ENCODE measurements at regions not wholly inside any gene's neighbourhood (a gene's known extent, or its start where the extent isn't known, plus 50 kb on each side); places are given as distances from the start of the nearest gene placed in this dataset.

GRCh38 chr4:181858741-181859140 lies 384.5 kb upstream of the TENM3 start:
- TF ChIP-seq FOSL1 (CRISPR knock-in tag; IDR thresholded peaks at IDR 0.05; ENCODE audit: borderline replicate concordance) (no peak), POLR2AphosphoS5 (IDR thresholded peaks at IDR 0.05; ENCODE audit: low read depth, low read length) (no peak), CTCF (CRISPR knock-in tag; IDR thresholded peaks at IDR 0.05) (no peak), ZNF609 (CRISPR knock-in tag; IDR thresholded peaks at IDR 0.05; ENCODE audit: borderline replicate concordance) (no peak), JUND (CRISPR knock-in tag; IDR thresholded peaks at IDR 0.05) (no peak), ZBTB26 (CRISPR knock-in tag; IDR thresholded peaks at IDR 0.05; ENCODE audit: borderline replicate concordance) (no peak), ZMYM2 (CRISPR knock-in tag; IDR thresholded peaks at IDR 0.05) (no peak), PHF8 (CRISPR knock-in tag; IDR thresholded peaks at IDR 0.05) (no peak), TCF12 (IDR thresholded peaks at IDR 0.05) (no peak), TCF12 (CRISPR knock-in tag; IDR thresholded peaks at IDR 0.05) (no peak), ZNF207 (IDR thresholded peaks at IDR 0.05; ENCODE audit: borderline replicate concordance) (no peak), ZSCAN29 (CRISPR knock-in tag; conservative IDR thresholded peaks at IDR 0.05) (no peak), ZHX1 (CRISPR knock-in tag; IDR thresholded peaks at IDR 0.05; ENCODE audit: low read depth) (no peak), ATF4 (CRISPR knock-in tag; IDR thresholded peaks at IDR 0.05) (no peak)

Data from HepG2 (cell line).